Neural cell (in vitro differentiated cells): ENCODE measurements at regions not wholly inside any gene's neighbourhood (a gene's known extent, or its start where the extent isn't known, plus 50 kb on each side); places are given as distances from the start of the nearest gene placed in this dataset.

Experiments used
- EP300 ChIP-seq: fragments of 450-650 bp; conservative IDR thresholded peaks from 2 replicates; pipeline ENCODE4 v1.6.1; 2014; ENCODE audit warnings: antibody characterized with exemption, mild to moderate bottlenecking, moderate library complexity; ENCODE audit not compliant: poor library complexity, severe bottlenecking
- EZH2 ChIP-seq: fragments of 200-600, 300-800 bp; shearing (Covaris generic), sonication (generic); IDR thresholded peaks from 2 replicates; pipeline ENCODE4 v1.6.1; 2014; ENCODE audit warnings: antibody characterized with exemption, low read length, borderline replicate concordance, mild to moderate bottlenecking; ENCODE audit not compliant: insufficient read depth, poor library complexity, severe bottlenecking

DNA sequence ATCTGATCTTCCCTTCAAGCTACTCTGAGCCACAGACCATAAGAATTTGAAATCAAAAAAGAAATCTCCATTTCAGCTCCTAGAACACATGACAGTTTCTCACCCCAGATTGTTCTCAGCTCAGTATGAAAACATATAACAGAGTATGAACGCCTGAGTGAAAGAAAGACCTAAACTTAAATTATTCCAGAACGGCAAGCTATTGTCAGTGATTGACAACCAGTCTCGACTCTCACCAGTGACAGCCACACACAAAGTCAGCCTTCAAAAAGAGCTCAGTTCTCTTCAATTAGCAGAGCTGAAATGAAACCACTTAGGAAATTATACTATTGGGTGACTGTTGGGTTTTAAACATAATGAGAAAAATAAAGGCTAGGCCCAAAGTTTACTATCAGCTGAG lies 312.8 kb downstream of the OMA1 start:
- peak; percentile 84 for TF ChIP-seq EP300
- no peak for TF ChIP-seq EZH2
